Esophagus muscularis mucosa (tissue), 3 donors: ENCODE measurements at regions not wholly inside any gene's neighbourhood (a gene's known extent, or its start where the extent isn't known, plus 50 kb on each side); places are given as distances from the start of the nearest gene placed in this dataset.

ENCODE experiments used
- CTCF ChIP-seq, 3 experiments: fragments of 200-600 bp in 2 of 3; fragments of 450-650 bp in 1 of 3; sonication (generic) in 2 of 3; IDR thresholded peaks; one replicate each; pipeline ENCODE4 v1.5.1; 2017 to 2019; ENCODE audit warnings: antibody characterized with exemption in 3 of 3, mild to moderate bottlenecking in 2 of 3, moderate library complexity in 1 of 3
- POLR2AphosphoS5 ChIP-seq, 2 donors: sonication (generic); formaldehyde crosslinking; IDR thresholded peaks; one replicate each; pipeline ENCODE4 v1.6.1; 2017; ENCODE audit warnings: antibody characterized with exemption in 2 of 2

GRCh38 chr20:39453890-39454289 lies 491.7 kb downstream of the DHX35 start:
- no peak for TF ChIP-seq CTCF (IDR thresholded peaks at IDR 0.05)
- no peak for TF ChIP-seq POLR2AphosphoS5 (IDR thresholded peaks at IDR 0.05)
